Parathyroid adenoma (tissue), 2 donors: ENCODE measurements at regions not wholly inside any gene's neighbourhood (a gene's known extent, or its start where the extent isn't known, plus 50 kb on each side); places are given as distances from the start of the nearest gene placed in this dataset.
A peak's percentile ranks its signal among the peaks of the same experiment; 100 is the strongest.
"Not testable (repeated sequence)": the region's sequence is repeated elsewhere in the genome, so short reads cannot be mapped to it uniquely, and the experiment has no call there.

Experiments used
- H2AFZ ChIP-seq: fragments of 300-600 bp; sonication (generic); one replicate; pipeline ENCODE4 v1.7.0; 2017; ENCODE audit warnings: antibody characterized with exemption, mild to moderate bottlenecking
- H3K27ac ChIP-seq: fragments of 300-600 bp; sonication (generic); one replicate; pipeline ENCODE4 v1.7.0; 2017
- H3K27me3 ChIP-seq: fragments of 300-600 bp; sonication (generic); one replicate; pipeline ENCODE4 v1.7.0; 2017; ENCODE audit warnings: low read length; ENCODE audit not compliant: control insufficient read depth, insufficient read depth
- H3K36me3 ChIP-seq: fragments of 300-600 bp; sonication (generic); one replicate; pipeline ENCODE4 v1.7.0; 2017; ENCODE audit warnings: low read length; ENCODE audit not compliant: control insufficient read depth, insufficient read depth
- H3K4me1 ChIP-seq: fragments of 300-600 bp; sonication (generic); one replicate; pipeline ENCODE4 v1.7.0; 2017; ENCODE audit warnings: control low read depth
- H3K4me2 ChIP-seq: fragments of 300-600 bp; sonication (generic); one replicate; pipeline ENCODE4 v1.7.0; 2017; ENCODE audit warnings: low read length
- H3K4me3 ChIP-seq: fragments of 300-600 bp; sonication (generic); one replicate; pipeline ENCODE4 v1.7.0; 2017; ENCODE audit warnings: low read depth, low read length
- H3K79me2 ChIP-seq: fragments of 300-600 bp; sonication (generic); one replicate; pipeline ENCODE4 v1.7.0; 2017; ENCODE audit warnings: control low read depth
- H3K9ac ChIP-seq: fragments of 300-600 bp; sonication (generic); one replicate; pipeline ENCODE4 v1.7.0; 2017; ENCODE audit warnings: mild to moderate bottlenecking
- H3K9me3 ChIP-seq: fragments of 300-600 bp; sonication (generic); one replicate; pipeline ENCODE4 v1.7.0; 2017; ENCODE audit warnings: low read length; ENCODE audit not compliant: control insufficient read depth
- CTCF ChIP-seq: fragments of 300-600 bp; sonication (generic); IDR thresholded peaks from one replicate; pipeline ENCODE4 v1.7.0; 2017; ENCODE audit warnings: antibody characterized with exemption, mild to moderate bottlenecking
- donor health status: primary hyperparathyroidism.

DNA sequence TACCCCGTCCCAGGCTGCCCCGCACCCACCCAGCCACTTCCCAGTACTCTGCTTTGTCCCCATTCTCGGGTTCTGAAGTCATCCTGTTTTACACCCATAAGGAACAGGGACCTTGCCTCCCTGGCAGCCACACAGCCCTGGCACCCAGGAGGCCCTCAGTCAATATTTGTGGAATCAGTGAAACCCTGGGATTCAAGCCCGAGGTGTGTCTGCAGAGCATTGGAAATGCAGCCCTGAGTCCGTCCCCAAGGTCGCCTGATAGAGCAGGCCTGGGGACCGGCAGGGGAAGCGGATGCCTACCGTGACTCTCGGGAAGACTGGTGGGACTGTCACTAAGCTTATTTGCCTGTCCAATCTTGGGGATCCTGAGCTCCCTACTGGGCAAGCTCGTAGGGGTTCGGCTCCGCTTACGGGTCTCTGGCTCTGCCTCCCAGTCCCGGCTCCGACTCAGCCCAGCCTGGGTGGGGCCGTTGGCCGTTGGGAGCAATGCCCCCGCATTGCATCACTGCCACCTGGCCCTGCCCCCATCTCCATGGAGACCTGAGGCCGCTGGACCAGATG is 64.4 kb upstream of the TAMM41 start:
- Histone ChIP-seq H3K4me2 (no peak overlapping the region), H3K4me1 (peaks cover 64% of the 10 kb centered on the region), H3K27ac (no peak overlapping the region), H3K27me3 (no peaks in the 10 kb centered on the region), H3K79me2 (no peaks in the 10 kb centered on the region), H3K9ac (no peak overlapping the region), H3K9me3 (no peaks in the 10 kb centered on the region), H3K36me3 (no peaks in the 10 kb centered on the region), H2AFZ (no peak overlapping the region), H3K4me3 (no peak overlapping the region)
- no peak for TF ChIP-seq CTCF

DNA sequence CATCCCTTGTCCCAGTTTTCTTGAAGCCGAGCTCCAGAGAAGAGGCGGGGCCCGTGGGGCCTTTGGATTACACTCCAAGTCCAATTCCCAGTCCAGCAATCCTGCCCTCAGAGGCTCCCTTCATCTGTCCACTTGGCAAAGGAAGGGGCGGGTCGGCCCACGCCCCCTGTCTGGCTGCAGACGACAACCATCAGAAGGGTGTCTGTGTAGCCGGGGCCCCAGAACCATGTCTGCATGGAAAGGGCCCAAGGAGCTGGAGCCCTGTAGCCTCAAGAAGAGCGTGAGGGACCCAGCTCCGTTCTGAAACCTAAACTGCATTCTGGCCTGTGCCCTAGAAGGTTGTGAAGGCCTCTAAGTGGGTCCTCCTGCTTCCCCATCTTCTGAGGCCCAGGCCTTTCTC is 65.2 kb upstream of the TAMM41 start:
- not testable (repeated sequence) for H3K9ac ChIP-seq, H3K4me3 ChIP-seq, H3K27ac ChIP-seq, H3K36me3 ChIP-seq, H3K9me3 ChIP-seq, H2AFZ ChIP-seq, H3K4me2 ChIP-seq, H3K79me2 ChIP-seq, H3K27me3 ChIP-seq
- H3K4me1 ChIP-seq: peaks cover 61% of the 10 kb centered on the region

DNA sequence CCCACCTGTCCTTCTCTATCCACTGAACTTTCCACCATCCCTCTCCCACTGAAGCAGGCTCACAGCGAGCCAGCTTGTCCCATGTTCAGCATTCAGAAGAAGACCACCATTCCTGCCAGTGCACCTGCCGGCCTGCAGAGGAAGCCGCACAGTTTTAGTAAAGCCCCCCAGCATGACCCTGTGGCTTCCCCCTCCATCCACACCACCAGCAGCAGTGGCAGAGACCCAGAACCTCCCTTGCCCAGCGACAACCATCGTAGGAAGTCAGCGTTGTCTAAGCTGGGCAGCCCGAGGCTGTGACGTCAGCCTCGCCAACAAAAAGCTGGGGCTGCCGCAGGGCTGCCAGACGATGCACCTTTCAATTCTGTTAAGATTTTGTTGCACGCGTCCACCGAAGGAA is 66.6 kb upstream of the TAMM41 start:
- Histone ChIP-seq H3K9ac (no peak overlapping the region), H3K9me3 (no peaks in the 10 kb centered on the region), H2AFZ (no peak overlapping the region), H3K4me2 (no peak overlapping the region), H3K27ac (no peak overlapping the region), H3K4me1 (peaks cover 49% of the 10 kb centered on the region), H3K27me3 (no peaks in the 10 kb centered on the region), H3K79me2 (no peaks in the 10 kb centered on the region), H3K36me3 (no peaks in the 10 kb centered on the region), H3K4me3 (no peak overlapping the region)
- TF ChIP-seq CTCF: no peak

DNA sequence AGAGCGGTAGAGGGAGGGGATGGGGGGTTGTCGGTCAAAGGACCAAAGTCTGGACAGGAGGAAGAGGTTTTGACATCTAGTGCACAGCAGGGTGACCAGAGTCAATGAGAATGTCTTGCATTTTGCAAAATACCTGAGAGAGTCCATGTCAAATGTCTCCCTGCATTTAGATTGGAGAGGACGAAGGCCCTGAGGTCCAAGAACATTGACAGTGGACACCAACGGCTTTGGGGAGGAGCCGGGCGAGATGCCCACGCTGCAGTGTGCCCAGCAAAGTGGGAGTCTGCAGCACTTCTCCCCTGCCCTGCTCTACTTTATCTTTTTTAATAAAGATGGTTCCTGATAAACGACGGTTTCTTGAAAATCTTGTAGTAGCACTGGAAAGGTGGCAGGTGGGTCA is 67.4 kb upstream of the TAMM41 start:
- no peak overlapping the region for H3K9ac ChIP-seq
- peak overlapping the region; percentile 8 for H3K27ac ChIP-seq
- no peak for TF ChIP-seq CTCF
- H3K27me3 ChIP-seq: no peaks in the 10 kb centered on the region
- H3K4me3 ChIP-seq: no peak overlapping the region
- peak overlapping the region; percentile 31 for H2AFZ ChIP-seq
- H3K4me2 ChIP-seq: no peak overlapping the region
- H3K36me3 ChIP-seq: no peaks in the 10 kb centered on the region
- H3K9me3 ChIP-seq: no peaks in the 10 kb centered on the region
- H3K4me1 ChIP-seq: peaks cover 42% of the 10 kb centered on the region
- H3K79me2 ChIP-seq: no peaks in the 10 kb centered on the region

DNA sequence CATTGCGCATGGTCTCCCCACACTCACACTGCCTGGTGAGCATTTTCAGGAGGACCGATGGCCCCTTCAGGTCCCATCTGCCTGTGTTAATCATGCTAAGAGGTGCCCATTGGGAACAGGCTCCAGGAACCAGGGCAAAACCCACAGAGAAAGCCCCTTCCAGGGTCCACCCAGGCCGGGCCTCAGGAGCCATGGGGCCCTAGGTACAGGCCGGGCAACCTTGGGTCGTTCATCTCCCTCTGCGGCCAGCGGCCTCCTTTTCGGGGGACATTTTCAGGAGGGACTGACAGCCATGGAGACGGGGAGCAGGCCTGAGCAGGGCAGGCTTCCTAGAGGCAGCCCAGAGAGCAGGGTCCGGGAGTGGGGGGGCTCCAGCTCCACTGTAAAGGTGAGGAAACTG is 68.0 kb upstream of the TAMM41 start:
- no peak for TF ChIP-seq CTCF
- no peaks in the 10 kb centered on the region for H3K9me3 ChIP-seq
- H3K9ac ChIP-seq: no peak overlapping the region
- no peaks in the 10 kb centered on the region for H3K27me3 ChIP-seq
- peaks cover 36% of the 10 kb centered on the region for H3K4me1 ChIP-seq
- H2AFZ ChIP-seq: peak overlapping the region; percentile 31
- H3K27ac ChIP-seq: peak overlapping the region; percentile 8
- no peak overlapping the region for H3K4me2 ChIP-seq
- no peaks in the 10 kb centered on the region for H3K36me3 ChIP-seq
- no peak overlapping the region for H3K4me3 ChIP-seq
- H3K79me2 ChIP-seq: no peaks in the 10 kb centered on the region
